Stimulated activated CD4-positive, alpha-beta T cell treated with anti-CD3 and anti-CD28 coated beads, Interleukin-2, amount 100 ng/mL, for 48 hours (primary cell): ENCODE measurements at regions not wholly inside any gene's neighbourhood (a gene's known extent, or its start where the extent isn't known, plus 50 kb on each side); places are given as distances from the start of the nearest gene placed in this dataset.
A peak's percentile ranks its signal among the peaks of the same experiment; 100 is the strongest.

Experiments used
- DNase-seq, 2 donors: peaks; one replicate each; pipeline ENCODE4 v3.0.0-alpha.2; 2020

DNA sequence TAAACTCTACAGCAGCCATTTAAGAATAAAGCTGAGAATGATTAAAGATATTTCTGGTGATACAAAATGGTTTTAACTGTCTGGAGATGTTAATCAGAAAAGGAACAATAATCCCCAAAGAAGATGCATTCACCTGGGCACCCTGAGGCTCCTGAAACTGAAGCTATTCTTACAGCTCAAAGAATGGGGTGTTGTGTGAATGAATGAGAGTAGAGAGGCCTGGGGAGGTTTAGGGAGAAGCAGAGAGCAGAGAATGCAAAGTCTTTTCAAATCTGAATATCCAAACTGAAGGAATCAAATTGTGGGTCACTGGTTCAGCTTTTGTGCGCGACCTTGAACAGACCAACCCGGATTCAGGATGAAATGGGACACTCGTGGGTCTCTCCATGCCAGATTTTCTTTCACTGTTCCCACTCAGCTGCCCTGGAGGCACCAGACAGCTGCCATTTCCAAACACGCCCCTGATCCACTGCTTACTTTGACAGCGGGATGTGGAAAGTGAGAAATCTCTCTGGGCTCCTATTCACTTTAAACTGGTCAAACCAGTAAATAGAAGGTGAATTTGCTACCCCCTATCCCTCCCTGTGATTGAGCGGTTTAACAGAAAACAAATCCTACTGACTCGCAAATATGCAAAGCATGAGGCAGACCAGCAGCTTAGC lies 485.5 kb upstream of the THBS1 start:
- DNase-seq: no peak

DNA sequence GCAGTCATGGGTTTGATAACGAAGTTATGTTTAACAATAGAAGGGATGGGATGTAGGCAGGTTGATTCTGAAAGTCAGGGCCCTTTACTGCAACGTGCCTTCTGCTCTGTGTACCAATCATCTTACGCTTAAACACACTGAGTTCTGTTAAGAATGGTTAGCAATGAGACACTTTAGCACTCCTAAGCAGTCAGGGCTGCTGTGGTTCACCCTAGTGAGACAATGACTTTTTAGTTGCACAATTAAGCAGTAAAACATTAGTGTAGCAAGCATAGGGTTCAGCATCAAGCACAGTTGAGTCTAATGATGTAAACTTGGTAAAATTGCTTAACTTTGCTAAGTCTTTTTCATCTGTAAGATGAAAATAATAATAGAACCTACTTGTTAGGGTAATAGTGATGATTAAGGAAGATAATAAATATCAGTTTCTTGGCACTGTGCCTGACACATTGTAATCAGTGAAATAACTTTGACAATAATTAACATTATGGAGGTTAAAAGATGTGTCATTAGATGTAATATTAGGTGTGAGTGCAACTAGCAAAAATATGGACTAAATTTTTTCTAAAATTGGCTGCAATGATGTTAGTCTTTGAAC lies 484.2 kb upstream of the THBS1 start:
- no peak for DNase-seq

DNA sequence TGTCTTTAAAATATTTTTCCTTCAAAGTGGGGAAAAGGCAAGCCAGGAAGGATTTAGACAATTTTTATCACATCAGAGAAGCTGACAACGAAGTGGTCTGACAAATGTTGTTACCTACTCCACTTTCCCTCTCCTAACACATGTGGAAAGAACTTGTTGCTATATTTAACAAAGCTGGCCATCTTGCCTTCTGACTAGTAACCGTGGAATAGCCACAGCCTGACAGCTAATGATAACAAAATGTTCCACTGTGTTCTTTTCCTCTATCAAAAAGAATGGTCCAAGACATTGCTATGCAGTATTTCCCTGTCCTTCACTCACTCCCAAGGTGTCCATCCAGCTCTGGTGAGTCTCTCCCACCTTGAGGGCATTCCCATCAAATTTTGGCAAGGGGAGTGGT lies 481.4 kb upstream of the THBS1 start:
- no peak for DNase-seq

DNA sequence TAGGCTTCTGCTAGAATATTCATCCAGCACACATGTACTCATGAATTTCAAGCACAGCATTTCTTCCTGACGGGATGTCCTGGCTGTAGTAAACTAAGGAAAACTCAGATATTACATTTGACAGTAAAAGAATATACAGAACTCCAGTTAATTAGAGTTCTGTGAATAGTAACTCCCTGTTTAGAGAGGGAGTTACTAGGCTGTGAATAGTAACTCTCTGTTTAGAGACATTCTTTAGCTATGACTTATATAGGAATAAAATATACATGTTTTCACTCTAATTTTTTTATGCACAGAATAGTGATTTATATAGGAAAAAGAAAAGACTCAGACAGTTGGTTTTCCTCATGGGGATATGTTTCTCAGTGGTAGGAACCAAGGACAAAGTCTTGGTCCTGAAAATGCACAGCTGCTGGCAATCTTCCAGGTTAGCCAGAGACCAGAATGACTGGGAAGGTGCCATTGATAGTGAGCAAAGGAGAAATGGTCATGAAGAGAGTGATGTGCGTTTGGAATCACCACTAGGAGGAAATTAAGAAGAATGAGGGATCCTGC lies 480.7 kb upstream of the THBS1 start:
- no peak for DNase-seq

DNA sequence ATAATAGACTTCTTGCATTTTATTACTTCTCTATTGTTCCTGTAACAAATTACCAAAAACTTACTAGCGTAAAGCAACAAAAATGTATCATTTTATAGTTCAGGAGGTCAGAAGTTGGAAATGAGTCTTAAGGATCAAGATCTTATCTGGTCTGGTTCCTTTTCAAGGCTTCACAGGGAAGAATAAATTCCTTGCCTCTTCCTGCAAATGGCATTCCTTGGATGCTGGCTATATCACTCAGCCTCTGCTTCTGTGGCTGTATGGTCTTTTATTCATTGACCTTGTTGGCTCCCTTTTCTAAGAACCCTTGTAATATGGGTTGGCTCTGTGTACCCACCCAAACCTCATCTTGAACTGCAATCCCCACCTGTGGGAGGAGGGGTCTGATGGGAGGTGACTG lies 478.4 kb upstream of the THBS1 start:
- DNase-seq: no peak

DNA sequence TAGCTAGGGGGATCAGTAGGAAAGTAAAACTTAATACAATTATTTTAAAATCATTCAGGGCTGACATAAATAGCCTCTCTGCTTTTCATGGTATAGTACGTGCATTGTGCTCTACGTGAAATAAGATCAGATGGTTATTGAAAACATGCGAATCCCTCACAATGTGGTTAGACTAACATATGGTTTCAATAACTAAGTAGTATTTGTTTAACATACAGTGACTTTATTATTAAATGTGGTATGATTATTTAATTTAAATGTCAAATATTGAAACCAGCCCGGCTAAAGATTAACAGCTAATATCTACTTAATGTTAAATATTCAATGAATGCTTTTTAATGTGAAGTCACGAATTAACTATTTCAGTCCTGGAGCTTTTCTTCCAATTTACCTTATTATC lies 473.9 kb upstream of the THBS1 start:
- DNase-seq: no peak

DNA sequence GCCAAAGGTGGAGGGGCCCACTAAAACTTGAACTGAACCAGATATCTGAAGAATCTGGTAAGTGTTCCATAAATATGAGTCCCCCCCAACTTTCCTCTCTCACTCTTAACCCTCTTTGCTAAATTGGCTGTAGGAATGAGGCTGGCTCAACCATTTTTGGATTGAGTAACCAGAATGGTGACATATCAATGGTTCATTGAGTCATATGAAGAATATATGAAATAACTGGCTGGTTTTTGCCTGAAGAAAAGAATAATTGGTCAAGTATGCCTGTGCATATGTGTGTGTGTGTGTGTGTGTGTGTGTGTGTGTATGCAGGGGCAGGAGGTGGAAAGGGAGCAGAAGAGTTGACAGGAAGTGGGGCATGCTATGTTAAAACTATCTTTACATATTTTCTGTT lies 472.9 kb upstream of the THBS1 start:
- no peak for DNase-seq

DNA sequence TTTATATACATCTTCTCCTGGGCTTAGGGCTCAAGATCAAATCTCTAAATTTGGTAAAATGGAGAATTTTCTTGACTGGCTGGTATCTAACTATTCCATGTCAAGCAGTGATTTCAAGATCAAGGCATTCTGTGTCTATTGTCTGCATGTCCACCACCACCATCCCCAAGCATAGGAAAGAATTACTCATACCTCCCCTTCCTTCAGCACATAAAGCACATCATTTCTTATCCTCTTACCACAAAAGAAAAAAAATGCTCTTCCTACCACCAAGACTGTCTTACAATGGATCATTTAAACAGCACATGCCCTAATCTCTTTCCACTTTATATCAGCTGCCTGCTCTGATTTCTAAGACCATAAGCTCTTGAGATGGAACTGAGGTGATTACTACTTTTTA lies 470.5 kb upstream of the THBS1 start:
- no peak for DNase-seq

DNA sequence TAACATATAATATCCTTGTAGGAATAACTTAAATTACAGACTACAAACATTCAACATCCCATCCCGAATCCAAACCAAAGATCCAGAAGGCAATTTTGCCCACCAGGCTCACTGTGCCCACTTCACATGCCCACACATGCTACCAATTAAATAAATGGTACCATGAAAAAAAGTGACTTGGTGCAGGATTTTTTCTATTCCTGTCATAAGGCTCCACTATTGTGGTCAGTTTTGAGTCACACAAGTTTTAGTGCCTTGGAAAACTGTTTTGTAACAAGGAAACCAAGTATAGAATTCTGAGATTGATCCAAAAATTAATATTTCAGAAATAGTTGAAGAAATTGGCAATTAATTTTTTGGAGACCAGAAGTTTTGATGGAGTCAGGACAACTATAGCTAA lies 470.1 kb upstream of the THBS1 start:
- DNase-seq: no peak

DNA sequence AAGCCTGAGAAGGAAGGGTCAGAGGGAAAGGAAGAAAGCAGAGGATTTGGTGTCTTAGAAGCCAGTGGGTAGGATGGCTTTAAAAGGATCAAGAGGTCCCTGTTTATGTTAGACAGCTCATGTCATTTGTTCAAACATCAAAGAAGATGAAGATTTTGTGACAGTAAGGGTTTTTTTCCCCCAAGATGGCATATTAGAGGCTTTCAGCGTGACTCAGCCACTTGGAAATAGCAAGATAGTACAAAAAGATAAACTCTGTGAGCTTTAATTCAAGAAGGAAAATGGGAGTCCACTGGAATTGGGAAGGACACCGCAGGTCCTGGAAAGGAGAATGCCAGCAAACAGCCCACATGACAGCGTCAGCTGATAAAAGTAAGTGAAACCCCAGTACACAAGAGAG lies 467.1 kb upstream of the THBS1 start:
- no peak for DNase-seq

DNA sequence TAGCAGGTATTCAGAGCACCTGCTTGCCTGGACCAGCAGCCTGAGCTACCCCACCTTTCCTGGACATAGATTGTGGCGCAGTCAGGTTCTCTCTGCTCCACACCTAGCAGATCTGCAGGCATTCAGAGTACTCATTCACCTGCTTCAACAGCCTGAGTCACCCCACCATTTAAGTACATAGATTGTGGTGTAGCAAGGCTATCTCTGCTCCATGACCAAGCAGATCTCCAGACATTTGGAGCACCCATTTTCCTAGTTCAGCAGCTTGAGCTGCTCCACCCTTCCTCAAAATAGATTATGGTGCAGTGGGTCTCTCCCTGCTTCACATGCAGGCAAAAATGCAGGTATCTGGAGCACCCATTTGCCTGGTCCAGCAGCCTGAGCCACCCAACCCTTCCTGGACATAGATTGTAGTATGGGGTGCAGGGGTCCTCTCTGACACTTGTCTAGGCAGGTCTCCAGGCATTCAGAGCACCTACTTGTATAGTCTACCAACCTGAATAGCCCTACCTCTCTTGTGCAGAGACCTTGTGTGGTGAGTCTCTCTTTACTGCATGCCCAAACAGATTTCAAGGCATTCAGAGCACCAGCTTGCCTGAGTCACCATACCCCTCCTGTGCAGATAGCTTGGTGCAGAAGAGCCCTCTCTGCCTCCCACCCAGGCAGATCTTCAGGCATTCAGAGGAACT lies 466.0 kb upstream of the THBS1 start:
- DNase-seq: no peak

DNA sequence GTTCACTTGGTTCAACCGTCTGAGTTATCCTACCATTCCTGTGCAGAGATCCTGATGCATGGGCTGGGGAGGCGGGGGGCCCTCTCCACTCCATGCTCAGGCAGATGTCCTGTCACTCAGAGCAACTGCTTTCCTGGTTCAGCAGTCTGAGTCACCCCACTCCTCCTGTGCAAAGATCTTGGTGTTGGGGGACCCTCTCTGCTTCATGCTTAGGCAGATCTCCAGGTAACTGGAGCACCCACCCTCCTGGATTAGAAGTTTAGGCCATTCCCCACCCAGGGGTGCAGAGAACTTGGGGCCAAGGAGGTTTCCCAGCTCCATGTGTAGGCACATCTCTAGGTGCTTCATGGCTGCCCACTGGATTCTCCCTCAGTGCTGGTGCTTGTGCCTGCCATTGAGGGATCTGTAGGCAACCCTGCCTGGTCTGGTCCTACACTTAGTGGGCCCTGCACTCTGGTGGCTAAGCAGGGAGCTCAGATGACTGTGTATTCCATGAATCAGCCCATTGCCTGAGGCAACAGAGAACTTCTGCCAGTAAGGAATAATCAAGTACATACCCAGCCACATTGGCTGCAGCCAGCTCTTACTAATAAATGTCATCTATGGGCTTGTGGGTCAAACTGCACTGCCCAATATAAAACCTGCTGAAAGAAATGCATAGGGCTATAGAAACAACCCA lies 465.4 kb upstream of the THBS1 start:
- no peak for DNase-seq

DNA sequence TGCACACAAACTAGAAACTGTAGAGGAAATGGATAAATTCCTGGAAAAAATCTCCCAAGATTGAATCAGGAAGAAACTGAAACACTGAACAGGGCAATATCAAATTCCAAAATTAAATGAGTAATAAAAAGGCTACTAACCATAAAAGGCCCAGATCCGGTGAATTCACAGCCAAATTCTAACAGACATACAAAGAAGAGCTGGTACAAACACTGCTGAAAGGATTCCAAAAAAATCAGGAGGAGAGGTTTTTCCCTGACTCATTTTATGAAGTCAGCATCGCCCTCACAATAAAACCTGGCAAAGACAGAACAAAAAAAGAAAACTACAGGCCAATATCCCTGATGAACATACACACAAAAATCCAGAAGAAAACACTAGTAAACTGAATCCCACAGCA lies 462.4 kb upstream of the THBS1 start:
- DNase-seq: no peak

DNA sequence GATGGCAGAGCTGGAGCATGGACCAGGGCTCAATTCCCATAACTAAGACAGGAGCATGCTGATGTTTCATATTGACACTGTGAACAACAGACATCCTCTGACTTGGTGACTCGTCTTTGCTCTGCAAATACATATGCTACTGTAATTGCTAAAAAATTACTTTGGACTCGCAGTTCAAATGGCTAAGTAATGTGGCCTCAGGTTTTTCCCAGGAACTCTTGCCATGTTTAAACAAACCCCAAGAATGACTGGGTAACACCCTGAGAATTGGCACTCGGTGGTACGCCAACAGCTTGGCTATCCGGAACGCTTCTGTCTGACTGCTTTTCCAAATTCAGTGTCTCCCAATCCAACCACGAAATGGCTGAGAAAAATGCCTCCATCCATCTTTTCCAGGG lies 456.7 kb upstream of the THBS1 start:
- DNase-seq: no peak

DNA sequence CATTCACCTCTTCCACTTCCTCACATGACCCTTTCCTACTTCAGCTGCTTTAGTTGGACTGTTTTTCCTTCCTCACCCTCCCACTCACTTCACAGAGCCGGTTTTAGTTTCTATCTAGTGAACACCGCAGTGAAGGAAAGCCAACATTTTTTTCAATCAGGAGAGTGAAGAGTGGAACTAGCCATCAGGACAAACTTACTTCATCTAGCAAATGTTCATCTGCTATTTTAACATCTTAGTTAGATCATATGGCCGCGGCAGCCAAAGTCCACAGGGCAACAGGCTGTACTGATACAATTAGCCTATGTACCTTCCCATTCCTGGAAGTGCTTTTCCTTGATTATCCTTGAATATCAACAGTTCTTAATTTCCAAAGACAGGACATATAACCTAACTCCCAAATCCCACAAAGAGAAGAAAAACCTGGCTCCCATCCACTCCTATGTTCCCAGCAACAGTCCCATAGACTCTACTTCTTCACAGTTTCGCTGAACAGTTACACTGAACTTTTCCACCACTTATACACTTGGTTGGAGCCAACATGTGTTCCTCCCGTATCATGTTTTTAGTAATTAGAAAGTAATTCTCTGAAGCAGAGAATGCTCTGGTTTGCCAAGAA lies 456.2 kb upstream of the THBS1 start:
- no peak for DNase-seq

DNA sequence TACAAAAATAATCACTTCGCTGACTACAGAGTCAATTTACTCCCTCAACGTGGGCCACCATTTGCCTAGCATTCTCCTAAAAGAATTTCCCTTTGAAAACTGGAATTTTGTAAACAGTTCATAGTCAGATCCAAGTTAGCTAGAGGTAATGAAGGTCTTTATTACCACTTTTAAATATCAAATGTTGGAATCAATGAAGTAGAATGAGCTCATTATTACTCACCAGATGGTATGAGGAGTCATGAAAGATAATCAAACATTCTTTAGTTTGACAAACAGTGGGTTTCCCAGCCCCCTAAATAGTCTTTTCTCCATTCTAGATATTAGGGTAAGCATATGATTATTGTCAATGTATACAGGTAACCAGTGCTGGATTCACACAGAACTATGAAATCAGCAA lies 455.7 kb upstream of the THBS1 start:
- DNase-seq: no peak

DNA sequence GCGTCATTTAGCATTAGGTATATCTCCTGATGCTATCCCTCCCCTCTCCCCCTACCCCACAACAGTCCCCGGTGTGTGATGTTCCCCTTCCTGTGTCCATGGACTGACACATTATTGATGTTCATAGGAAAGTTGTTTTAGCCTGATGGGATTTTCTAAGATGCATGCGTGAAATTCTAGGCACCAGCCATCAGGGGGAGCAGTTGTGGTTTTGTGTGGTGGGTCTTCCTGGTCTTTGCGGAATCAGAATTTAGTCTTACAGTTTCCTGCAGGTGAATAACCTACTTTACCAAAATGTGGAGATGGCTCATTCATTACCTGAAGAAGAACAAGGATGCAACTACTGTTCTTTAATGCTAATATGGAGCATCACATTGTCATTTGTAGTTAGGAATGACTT lies 455.0 kb upstream of the THBS1 start:
- DNase-seq: peak; percentile 13 to 18

DNA sequence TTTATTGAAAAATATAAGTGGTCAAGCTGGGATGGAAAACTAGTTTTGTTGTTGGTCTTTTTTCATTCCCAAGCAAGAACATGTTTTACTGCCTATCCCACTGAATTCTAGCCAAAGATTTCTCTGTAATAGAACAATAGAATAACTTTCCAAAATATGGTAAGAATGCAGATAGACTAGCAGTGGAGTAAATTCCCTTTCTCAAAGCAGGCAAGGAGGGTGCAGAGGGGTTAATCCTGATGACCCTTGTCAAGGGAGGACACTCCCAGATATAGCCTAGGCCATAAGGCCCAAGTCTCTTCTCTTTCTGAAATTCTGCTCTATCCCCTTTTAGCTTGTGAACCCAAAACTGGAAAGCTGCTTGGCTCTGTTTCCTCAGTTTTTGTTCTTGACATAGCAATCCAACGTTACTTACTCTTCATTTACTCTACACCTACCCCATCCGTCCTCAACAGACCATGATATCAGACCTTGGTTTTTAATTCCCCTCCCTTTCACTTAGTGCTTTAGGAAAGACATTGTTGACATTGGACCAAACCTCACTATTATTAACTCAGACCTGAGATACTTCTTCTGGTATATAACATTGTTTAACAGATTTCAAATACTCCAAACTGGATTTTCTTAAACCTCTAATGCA lies 453.6 kb upstream of the THBS1 start:
- no peak for DNase-seq

DNA sequence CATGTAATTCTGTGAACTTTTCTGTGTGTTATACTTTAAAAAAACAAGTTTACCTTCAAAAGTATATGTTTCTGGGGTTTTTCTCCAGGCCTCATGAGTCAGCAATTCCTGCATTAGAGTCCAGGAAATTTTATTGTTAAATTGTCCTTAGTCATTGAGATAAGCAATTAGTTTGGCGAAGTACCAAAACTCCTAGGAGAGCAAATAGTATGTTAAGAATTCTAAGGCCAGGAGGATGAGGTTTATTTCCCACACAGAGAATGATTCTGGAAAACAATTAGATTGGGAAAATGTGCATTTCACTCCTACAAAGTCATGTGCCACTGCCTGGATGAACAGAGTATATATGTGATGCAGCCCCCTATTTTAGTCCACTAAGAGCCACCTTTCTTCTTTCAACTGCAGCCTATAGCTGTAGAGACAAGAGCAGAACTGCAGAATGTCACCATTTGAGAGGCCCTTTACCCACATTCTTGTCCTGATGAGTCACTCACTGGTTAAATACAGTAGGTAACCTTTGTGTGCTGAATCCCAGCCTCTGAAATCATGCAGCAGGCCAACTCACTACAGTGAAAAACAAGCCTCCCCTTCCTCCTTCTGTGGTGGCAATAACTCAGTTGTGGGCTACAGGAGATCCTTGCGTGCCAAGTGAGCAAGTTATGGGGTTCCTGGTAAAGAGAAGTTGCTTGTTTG lies 452.8 kb upstream of the THBS1 start:
- DNase-seq: no peak

DNA sequence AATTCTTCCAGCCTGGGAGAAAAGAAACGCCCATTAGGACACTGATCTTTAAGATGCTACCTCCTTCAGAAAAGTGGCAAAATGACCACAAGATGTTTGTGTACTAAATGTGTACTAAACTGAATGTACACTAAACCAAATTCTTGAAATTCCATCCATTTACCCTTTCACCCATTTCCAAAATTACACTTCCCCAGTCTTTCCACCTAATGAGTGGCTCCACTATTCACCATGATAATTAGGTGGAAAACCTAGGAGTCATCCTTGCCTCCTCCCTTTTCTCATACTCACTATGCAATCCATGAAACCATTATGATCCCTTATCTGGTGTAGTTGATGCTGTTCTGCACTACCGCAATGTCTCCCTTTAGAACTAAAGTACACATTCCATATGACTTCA lies 452.1 kb upstream of the THBS1 start:
- no peak for DNase-seq

DNA sequence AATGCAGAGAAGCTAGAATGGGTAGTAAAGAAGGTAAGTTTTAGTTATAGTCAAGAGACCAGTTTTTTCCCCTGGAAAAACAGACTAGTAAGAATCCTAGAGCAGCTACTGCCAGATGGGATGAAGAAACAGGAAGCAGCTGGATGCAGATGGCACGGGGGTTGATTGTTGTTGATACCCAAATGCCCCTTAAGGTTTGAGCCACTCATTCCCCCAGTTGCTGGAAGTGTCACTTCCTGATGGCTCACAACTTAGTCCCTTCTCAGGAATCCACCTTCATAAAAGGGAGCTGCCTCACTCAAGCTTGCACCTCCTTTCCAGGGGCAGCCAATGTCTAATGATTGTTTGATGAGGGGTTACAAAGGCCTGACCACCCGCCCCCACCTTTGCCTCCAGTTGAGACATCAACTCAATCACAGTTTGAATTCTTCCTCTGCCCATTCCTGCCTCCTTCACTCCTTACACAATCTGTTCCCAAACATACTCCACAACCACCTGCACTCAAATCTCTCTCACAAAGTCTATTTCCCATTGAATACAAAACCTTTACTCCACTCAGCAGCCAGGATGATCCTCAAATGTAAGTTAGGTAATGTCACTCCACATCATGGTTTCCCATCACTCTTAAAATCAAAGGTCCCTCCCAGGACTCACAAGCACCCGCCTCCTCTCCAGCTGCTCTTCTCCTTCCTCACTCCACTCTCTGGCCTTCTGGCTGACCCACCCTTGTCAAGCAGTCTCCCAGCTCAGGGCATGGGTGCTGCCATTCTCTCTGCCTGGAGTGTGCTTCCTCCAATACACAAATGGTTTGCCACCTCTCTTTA lies 450.1 kb upstream of the THBS1 start:
- DNase-seq: no peak
